ENCODE measurements at regions not wholly inside any gene's neighbourhood (a gene's known extent, or its start where the extent isn't known, plus 50 kb on each side); places are given as distances from the start of the nearest gene placed in this dataset.

- Histone ChIP-seq H3K9me3 (replicated peaks in 1 of 3) (peaks cover 0 to 4% (median 0%) of the 10 kb centered on the region in 3 donors), H3K4me3 (no peak overlapping the region), H3K36me3 (replicated peaks in 1 of 2) (no peaks in the 10 kb centered on the region), H3K4me1 (replicated peaks in 1 of 2) (no peaks in the 10 kb centered on the region), H3K27me3 (no peaks in the 10 kb centered on the region), H3K27ac (no peak overlapping the region)
- TF ChIP-seq POLR2A (IDR thresholded peaks at IDR 0.05) (no peak), CTCF (IDR thresholded peaks at IDR 0.05) (no peak)
- intact Hi-C loops (cut with DNase I) = no loop called here
- no peak for DNase-seq
These were observed 93.6 kb upstream of the CFAP20DC start for GRCh38 chr3:59143447-59143846.

- Histone ChIP-seq H3K27me3 (no peaks in the 10 kb centered on the region), H3K27ac (no peak overlapping the region), H3K9me3 (replicated peaks in 1 of 3) (no peaks in the 10 kb centered on the region), H3K36me3 (replicated peaks in 1 of 2) (no peaks in the 10 kb centered on the region), H3K4me1 (replicated peaks in 1 of 2) (no peaks in the 10 kb centered on the region), H3K4me3 (no peak overlapping the region)
- WGBS, 4 donors = 79 to 94% (median 83%) methylated on average over 6 of the region's 6 CpGs
- intact Hi-C loops (cut with DNase I) = no loop called here
- TF ChIP-seq CTCF (IDR thresholded peaks at IDR 0.05) (no peak), POLR2A (IDR thresholded peaks at IDR 0.05) (no peak)
- DNase-seq = no peak
These were observed 92.7 kb upstream of the CFAP20DC start for GRCh38 chr3:59142556-59142955.

- TF ChIP-seq CTCF (IDR thresholded peaks at IDR 0.05) (no peak), POLR2A (IDR thresholded peaks at IDR 0.05) (no peak)
- H3K27ac ChIP-seq = no peak overlapping the region
- H3K27me3 ChIP-seq = no peaks in the 10 kb centered on the region
- H3K4me1 ChIP-seq (replicated peaks in 1 of 2) = no peaks in the 10 kb centered on the region
- intact Hi-C loops (cut with DNase I) = loop anchor here in 1 of 2 donors (10.0 kb wide), 1 partner anchor 896 kb away; no protein-coding TSS in a partner anchor
- no peak for DNase-seq
- no peak overlapping the region for H3K4me3 ChIP-seq
- H3K36me3 ChIP-seq (replicated peaks in 1 of 2) = no peaks in the 10 kb centered on the region
- 94 to 98% (median 96%) methylated on average over 7 of the region's 7 CpGs for WGBS, 4 donors
- no peaks in the 10 kb centered on the region for H3K9me3 ChIP-seq (replicated peaks in 1 of 3)
These were observed 89.1 kb upstream of the CFAP20DC start for GRCh38 chr3:59138966-59139365.

GRCh38 chr3:59137415-59137814, 87.6 kb upstream of the CFAP20DC start:
- no peaks in the 10 kb centered on the region for H3K27me3 ChIP-seq
- H3K27ac ChIP-seq = no peak overlapping the region
- H3K4me3 ChIP-seq = no peak overlapping the region
- intact Hi-C loops (cut with DNase I) = loop anchor here in 1 of 2 donors (10.0 kb wide), 1 partner anchor 897 kb away; no protein-coding TSS in a partner anchor
- TF ChIP-seq POLR2A (IDR thresholded peaks at IDR 0.05) (no peak), CTCF (IDR thresholded peaks at IDR 0.05) (no peak)
- H3K36me3 ChIP-seq (replicated peaks in 1 of 2) = no peaks in the 10 kb centered on the region
- H3K4me1 ChIP-seq (replicated peaks in 1 of 2) = no peaks in the 10 kb centered on the region
- H3K9me3 ChIP-seq (replicated peaks in 1 of 3) = no peaks in the 10 kb centered on the region
- 93 to 97% (median 96%) methylated on average over 1 of the region's 1 CpG for WGBS, 4 donors
- no peak for DNase-seq
